PFSK-1 (cell line): ENCODE measurements at regions not wholly inside any gene's neighbourhood (a gene's known extent, or its start where the extent isn't known, plus 50 kb on each side); places are given as distances from the start of the nearest gene placed in this dataset.
A peak's percentile ranks its signal among the peaks of the same experiment; 100 is the strongest.

Source experiments
- FOXP2 ChIP-seq: optimal IDR thresholded peaks from 2 replicates; pipeline ENCODE3; 2011; ENCODE audit warnings: borderline replicate concordance, control low read depth, inconsistent platforms; ENCODE audit not compliant: insufficient read depth; ENCODE audit errors: extremely low read length, extremely low read depth
- POLR2AphosphoS5 ChIP-seq: IDR thresholded peaks from 2 replicates; pipeline ENCODE4 v1.6.1; 2012; ENCODE audit warnings: low read depth, mild to moderate bottlenecking, control low read depth, low read length, moderate library complexity
- REST ChIP-seq, 2 experiments: IDR thresholded peaks; 2 replicates each; pipeline versions ENCODE4 v1.6.1 to v1.8.0; 2011 to 2012; ENCODE audit warnings: low read depth in 2 of 2, low read length in 2 of 2, control low read depth in 1 of 2, inconsistent platforms in 1 of 2, mild to moderate bottlenecking in 1 of 2, moderate library complexity in 1 of 2; ENCODE audit not compliant: insufficient read depth in 1 of 2
- SIN3A ChIP-seq: IDR thresholded peaks from 2 replicates; pipeline ENCODE4 v1.6.1; 2012; ENCODE audit warnings: mild to moderate bottlenecking, low read length, moderate library complexity, borderline replicate concordance; ENCODE audit not compliant: insufficient read depth
- TAF1 ChIP-seq: IDR thresholded peaks from 2 replicates; pipeline ENCODE4 v1.6.1; 2012; ENCODE audit warnings: low read length, control low read depth, borderline replicate concordance; ENCODE audit not compliant: insufficient read depth

GRCh38 chr4:32499171-32499570 is 1779.0 kb downstream of the PCDH7 start:
- no peak for TF ChIP-seq TAF1
- no peak for TF ChIP-seq REST (IDR thresholded peaks at IDR 0.05; ENCODE audit: insufficient read depth in 1 of 2, low read depth in 2 of 2, low read length in 2 of 2)
- TF ChIP-seq POLR2AphosphoS5: no peak
- TF ChIP-seq FOXP2: no peak
- no peak for TF ChIP-seq SIN3A

GRCh38 chr4:32503241-32503640 is 1783.1 kb downstream of the PCDH7 start:
- TF ChIP-seq REST (IDR thresholded peaks at IDR 0.05; ENCODE audit: insufficient read depth in 1 of 2, low read depth in 2 of 2, low read length in 2 of 2) (no peak), TAF1 (no peak), POLR2AphosphoS5 (no peak)

GRCh38 chr4:32506067-32506466 is 1785.9 kb downstream of the PCDH7 start:
- TF ChIP-seq FOXP2 (no peak), REST (IDR thresholded peaks at IDR 0.05; ENCODE audit: insufficient read depth in 1 of 2, low read depth in 2 of 2, low read length in 2 of 2) (no peak)

GRCh38 chr4:32519060-32519459 is 1798.9 kb downstream of the PCDH7 start:
- no peak for TF ChIP-seq TAF1
- TF ChIP-seq SIN3A: 0 out of 2 replicates have a peak, but pooled peaks have one; percentile 36

GRCh38 chr4:32525420-32525819 is 1805.3 kb downstream of the PCDH7 start:
- TF ChIP-seq POLR2AphosphoS5: no peak
- no peak for TF ChIP-seq REST (IDR thresholded peaks at IDR 0.05; ENCODE audit: insufficient read depth in 1 of 2, low read depth in 2 of 2, low read length in 2 of 2)
- TF ChIP-seq SIN3A: no peak

GRCh38 chr4:32544846-32545245 is 1824.7 kb downstream of the PCDH7 start:
- TF ChIP-seq SIN3A (no peak), FOXP2 (no peak), TAF1 (no peak), POLR2AphosphoS5 (no peak), REST (IDR thresholded peaks at IDR 0.05; ENCODE audit: insufficient read depth in 1 of 2, low read depth in 2 of 2, low read length in 2 of 2) (no peak)
